K562 (cell line): ENCODE measurements at regions not wholly inside any gene's neighbourhood (a gene's known extent, or its start where the extent isn't known, plus 50 kb on each side); places are given as distances from the start of the nearest gene placed in this dataset.

Experiments used
- CREB1 ChIP-seq, 2 experiments: sonication (generic) in 1 of 2; formaldehyde crosslinking in 1 of 2; IDR thresholded peaks; 2 replicates each; pipeline versions ENCODE4 v1.6.1 to v1.8.0; 2012 to 2022; ENCODE audit warnings: inconsistent platforms in 1 of 2, mild to moderate bottlenecking in 1 of 2, missing genetic modification reagents in 1 of 2, moderate library complexity in 1 of 2
- EHMT2 ChIP-seq: fragments of 450-650 bp; IDR thresholded peaks from 2 replicates; pipeline ENCODE4 v1.6.1; 2018; ENCODE audit warnings: antibody characterized with exemption
- EP300 ChIP-seq: IDR thresholded peaks from 2 replicates; pipeline ENCODE4 v1.6.1; 2012; ENCODE audit warnings: low read length, improper control_type of control experiment
- ESRRB ChIP-seq: fragments of 250-450 bp; sonication (Bioruptor Pico); IDR thresholded peaks from 2 replicates; pipeline ENCODE4 v1.5.0; 2020; ENCODE audit warnings: mild to moderate bottlenecking, moderate library complexity, borderline replicate concordance
- FIP1L1 ChIP-seq: fragments of 200-400 bp; formaldehyde crosslinking; IDR thresholded peaks from 2 replicates; pipeline ENCODE4 v1.6.1; 2018; ENCODE audit warnings: mild to moderate bottlenecking, low read depth, low read length; ENCODE audit not compliant: poor library complexity, severe bottlenecking
- HMGXB4 ChIP-seq: sonication (generic); formaldehyde crosslinking; IDR thresholded peaks from 2 replicates; pipeline ENCODE4 v1.8.1; 2023; ENCODE audit warnings: mild to moderate bottlenecking, missing genetic modification reagents
- IRF2 ChIP-seq: sonication (generic); formaldehyde crosslinking; IDR thresholded peaks from 2 replicates; pipeline ENCODE4 v1.8.1; 2022; ENCODE audit warnings: mild to moderate bottlenecking, missing genetic modification reagents
- MAFK ChIP-seq: IDR thresholded peaks from 2 replicates; pipeline ENCODE4 v1.6.1; 2011; ENCODE audit warnings: low read length, improper control_type of control experiment
- MTA2 ChIP-seq: fragments of 450-650 bp; IDR thresholded peaks from 2 replicates; pipeline ENCODE4 v1.6.1; 2016; ENCODE audit warnings: low read depth
- POLR2B ChIP-seq: fragments of 450-650 bp; IDR thresholded peaks from 2 replicates; pipeline ENCODE4 v1.6.1; 2018; ENCODE audit warnings: low read depth; ENCODE audit not compliant: partially characterized antibody
- TAF9B ChIP-seq: fragments of 450-650 bp; IDR thresholded peaks from 2 replicates; pipeline ENCODE4 v1.6.1; 2018; ENCODE audit warnings: mild to moderate bottlenecking; ENCODE audit not compliant: partially characterized antibody
- THRA ChIP-seq: fragments of 450-650 bp; IDR thresholded peaks from 2 replicates; pipeline ENCODE4 v1.6.1; 2017; ENCODE audit warnings: mild to moderate bottlenecking, moderate library complexity
- ZNF639 ChIP-seq, 2 experiments: fragments of 200-800 bp in 1 of 2; sonication (Bioruptor generic) in 1 of 2; sonication (generic) in 1 of 2; formaldehyde crosslinking in 1 of 2; IDR thresholded peaks in 1 of 2; conservative IDR thresholded peaks in 1 of 2; 2 replicates each; pipeline versions ENCODE4 v1.5.0 to v1.6.1; 2016 to 2020; ENCODE audit warnings: missing compliant biosample characterization in 1 of 2, missing genetic modification characterization in 1 of 2, missing genetic modification reagents in 1 of 2

GRCh38 chr12:127046467-127046866 lies 1220.5 kb upstream of the TMEM132C start:
- TF ChIP-seq EP300 (no peak), FIP1L1 (no peak), CREB1 (IDR thresholded peaks at IDR 0.05) (no peak), CREB1 (CRISPR knock-in tag; IDR thresholded peaks at IDR 0.05) (no peak), TAF9B (no peak), MAFK (peak; percentile 63), IRF2 (CRISPR knock-in tag) (no peak), MTA2 (no peak), POLR2B (no peak), EHMT2 (no peak), THRA (no peak), ZNF639 (CRISPR knock-in tag; conservative IDR thresholded peaks at IDR 0.05 in 1 of 2, IDR thresholded peaks at IDR 0.05 in 1 of 2) (no peak), ESRRB (CRISPR knock-in tag) (no peak), HMGXB4 (CRISPR knock-in tag) (no peak)
